BJ (cell line): ENCODE measurements at regions not wholly inside any gene's neighbourhood (a gene's known extent, or its start where the extent isn't known, plus 50 kb on each side); places are given as distances from the start of the nearest gene placed in this dataset.

Experiments used
- CTCF ChIA-PET: fragments of 350-600 bp; formaldehyde crosslinking; extraction: SDS; loops from one replicate; lab custom pipeline; 2021; ENCODE audit warnings: antibody characterized with exemption, inconsistent platforms; lab: Yijun Ruan, JAX
- POLR2A ChIA-PET: fragments of 300-600 bp; sonication (Branson Sonifier 250); formaldehyde crosslinking; extraction: SDS; loops from one replicate; lab custom pipeline; 2021; ENCODE audit warnings: antibody characterized with exemption; lab: Charles Lee
- DNase-seq: peaks from one replicate; pipeline ENCODE4 v3.0.0-alpha.2; 2011; ENCODE audit warnings: low read depth
- H3K27me3 ChIP-seq: 2 replicates; pipeline ENCODE4 v1.6.0; 2011; ENCODE audit warnings: low read length; ENCODE audit not compliant: control insufficient read depth, insufficient read depth
- H3K36me3 ChIP-seq: 2 replicates; pipeline ENCODE4 v1.5.1; 2011; ENCODE audit warnings: low read length; ENCODE audit not compliant: control insufficient read depth, insufficient read depth
- H3K4me3 ChIP-seq: 2 replicates; pipeline ENCODE4 v1.5.1; 2011; ENCODE audit warnings: low read depth, mild to moderate bottlenecking, control low read depth, low read length
- TF ChIP-seq, protein P1 (sequence below): IDR thresholded peaks from 2 replicates; pipeline ENCODE4 v1.5.1; 2011; ENCODE audit warnings: low read depth, mild to moderate bottlenecking, control low read depth, inconsistent platforms, low read length, moderate library complexity; ENCODE audit not compliant: insufficient read depth

DNA sequence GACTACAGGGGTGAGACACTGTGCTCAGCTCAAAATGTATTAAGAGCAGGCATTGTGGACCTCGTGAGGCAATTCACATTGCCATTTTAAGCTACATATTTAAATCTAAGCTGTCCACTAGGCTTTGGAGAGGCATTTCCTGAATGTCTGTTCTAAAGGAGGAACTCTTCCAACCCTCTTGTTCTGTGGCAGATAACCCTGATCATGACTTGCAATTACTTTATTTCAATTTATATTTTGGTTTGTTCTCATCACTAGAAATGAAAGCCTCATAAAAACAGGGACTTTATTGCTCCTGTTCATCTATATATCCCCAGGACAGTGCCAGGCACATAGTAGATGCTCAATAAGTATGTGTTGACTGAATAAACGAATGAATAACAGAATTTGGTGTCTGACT is 84.0 kb upstream of the SALL4 start:
- ChIA-PET POLR2A (no interaction called here), CTCF (no interaction called here)
- H3K36me3 ChIP-seq = no peaks in the 10 kb centered on the region
- no peaks in the 10 kb centered on the region for H3K27me3 ChIP-seq
- no peak overlapping the region for H3K4me3 ChIP-seq
- TF ChIP-seq, protein P1, sequence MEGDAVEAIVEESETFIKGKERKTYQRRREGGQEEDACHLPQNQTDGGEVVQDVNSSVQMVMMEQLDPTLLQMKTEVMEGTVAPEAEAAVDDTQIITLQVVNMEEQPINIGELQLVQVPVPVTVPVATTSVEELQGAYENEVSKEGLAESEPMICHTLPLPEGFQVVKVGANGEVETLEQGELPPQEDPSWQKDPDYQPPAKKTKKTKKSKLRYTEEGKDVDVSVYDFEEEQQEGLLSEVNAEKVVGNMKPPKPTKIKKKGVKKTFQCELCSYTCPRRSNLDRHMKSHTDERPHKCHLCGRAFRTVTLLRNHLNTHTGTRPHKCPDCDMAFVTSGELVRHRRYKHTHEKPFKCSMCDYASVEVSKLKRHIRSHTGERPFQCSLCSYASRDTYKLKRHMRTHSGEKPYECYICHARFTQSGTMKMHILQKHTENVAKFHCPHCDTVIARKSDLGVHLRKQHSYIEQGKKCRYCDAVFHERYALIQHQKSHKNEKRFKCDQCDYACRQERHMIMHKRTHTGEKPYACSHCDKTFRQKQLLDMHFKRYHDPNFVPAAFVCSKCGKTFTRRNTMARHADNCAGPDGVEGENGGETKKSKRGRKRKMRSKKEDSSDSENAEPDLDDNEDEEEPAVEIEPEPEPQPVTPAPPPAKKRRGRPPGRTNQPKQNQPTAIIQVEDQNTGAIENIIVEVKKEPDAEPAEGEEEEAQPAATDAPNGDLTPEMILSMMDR = no peak
- no peak for DNase-seq

GRCh38 chr20:51884561-51884960 is 82.2 kb upstream of the SALL4 start:
- DNase-seq = no peak
- no peaks in the 10 kb centered on the region for H3K27me3 ChIP-seq
- no peaks in the 10 kb centered on the region for H3K36me3 ChIP-seq
- TF ChIP-seq, protein P1 = no peak
- H3K4me3 ChIP-seq = no peak overlapping the region
- CTCF ChIA-PET = interaction anchor here (1.0 kb wide), 1 partner anchor 11 kb away, joined by 3 read pairs; no protein-coding TSS in a partner anchor
- POLR2A ChIA-PET = no interaction called here

- ChIA-PET POLR2A (no interaction called here), CTCF (no interaction called here)
- H3K36me3 ChIP-seq = no peaks in the 10 kb centered on the region
- TF ChIP-seq, protein P1 = no peak
- no peaks in the 10 kb centered on the region for H3K27me3 ChIP-seq
- no peak overlapping the region for H3K4me3 ChIP-seq
- DNase-seq = no peak
Observed at GRCh38 chr20:51880188-51880587, 77.9 kb upstream of the SALL4 start.

GRCh38 chr20:51876313-51876940 is 74.1 kb upstream of the SALL4 start:
- POLR2A ChIA-PET = no interaction called here
- TF ChIP-seq, protein P1 = no peak
- H3K36me3 ChIP-seq = no peaks in the 10 kb centered on the region
- no peak overlapping the region for H3K4me3 ChIP-seq
- CTCF ChIA-PET = interaction anchor here (1.3 to 1.4 kb wide), 2 partner anchors 9 to 71 kb away, joined by 3 read pairs; no protein-coding TSS in a partner anchor
- no peak for DNase-seq
- H3K27me3 ChIP-seq = peaks cover 8% of the 10 kb centered on the region

DNA sequence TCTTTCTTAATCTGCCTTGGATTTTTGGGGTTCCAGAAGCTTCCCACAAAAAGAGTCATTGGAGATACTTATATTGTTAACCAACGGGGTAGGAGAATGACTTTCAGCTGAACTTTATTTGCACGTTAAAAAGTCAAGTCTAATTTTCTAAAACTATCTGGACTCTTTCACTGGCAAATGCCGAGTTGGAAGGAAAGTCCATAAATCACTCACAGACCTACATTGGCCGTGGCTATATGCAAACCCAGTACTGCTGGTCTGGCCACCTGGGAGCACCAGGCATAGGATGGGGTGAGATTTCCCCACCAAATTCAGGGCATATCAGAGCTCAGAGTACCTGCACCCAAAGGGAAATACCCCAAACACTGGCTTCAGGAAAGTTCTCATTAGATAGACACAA is 71.3 kb upstream of the SALL4 start:
- POLR2A ChIA-PET = no interaction called here

More for the DNA sequence above, 71.3 kb upstream of the SALL4 start:
- no peaks in the 10 kb centered on the region for H3K36me3 ChIP-seq
- H3K27me3 ChIP-seq = peaks cover 9% of the 10 kb centered on the region
- TF ChIP-seq, protein P1 = no peak
- H3K4me3 ChIP-seq = no peak overlapping the region
- DNase-seq = no peak
- CTCF ChIA-PET = interaction anchor here (0.6 kb wide), 1 partner anchor 82 kb away, joined by 3 read pairs; no protein-coding TSS in a partner anchor
